ENCODE measurements at regions not wholly inside any gene's neighbourhood (a gene's known extent, or its start where the extent isn't known, plus 50 kb on each side); places are given as distances from the start of the nearest gene placed in this dataset.

- no peak for TF ChIP-seq EZH2 (IDR thresholded peaks at IDR 0.05)
- TF ChIP-seq, protein P1, sequence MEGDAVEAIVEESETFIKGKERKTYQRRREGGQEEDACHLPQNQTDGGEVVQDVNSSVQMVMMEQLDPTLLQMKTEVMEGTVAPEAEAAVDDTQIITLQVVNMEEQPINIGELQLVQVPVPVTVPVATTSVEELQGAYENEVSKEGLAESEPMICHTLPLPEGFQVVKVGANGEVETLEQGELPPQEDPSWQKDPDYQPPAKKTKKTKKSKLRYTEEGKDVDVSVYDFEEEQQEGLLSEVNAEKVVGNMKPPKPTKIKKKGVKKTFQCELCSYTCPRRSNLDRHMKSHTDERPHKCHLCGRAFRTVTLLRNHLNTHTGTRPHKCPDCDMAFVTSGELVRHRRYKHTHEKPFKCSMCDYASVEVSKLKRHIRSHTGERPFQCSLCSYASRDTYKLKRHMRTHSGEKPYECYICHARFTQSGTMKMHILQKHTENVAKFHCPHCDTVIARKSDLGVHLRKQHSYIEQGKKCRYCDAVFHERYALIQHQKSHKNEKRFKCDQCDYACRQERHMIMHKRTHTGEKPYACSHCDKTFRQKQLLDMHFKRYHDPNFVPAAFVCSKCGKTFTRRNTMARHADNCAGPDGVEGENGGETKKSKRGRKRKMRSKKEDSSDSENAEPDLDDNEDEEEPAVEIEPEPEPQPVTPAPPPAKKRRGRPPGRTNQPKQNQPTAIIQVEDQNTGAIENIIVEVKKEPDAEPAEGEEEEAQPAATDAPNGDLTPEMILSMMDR (IDR thresholded peaks at IDR 0.05) = no peak
These were observed 579.4 kb downstream of the JRKL start for GRCh38 chr11:96969251-96969650.
